Neural cell (in vitro differentiated cells): ENCODE measurements at regions not wholly inside any gene's neighbourhood (a gene's known extent, or its start where the extent isn't known, plus 50 kb on each side); places are given as distances from the start of the nearest gene placed in this dataset.

Experiments
- H2AFZ ChIP-seq: fragments of 200-600, 300-800 bp; sonication (generic), shearing (Covaris generic); 2 replicates; pipeline ENCODE4 v1.6.0; 2014; ENCODE audit warnings: low read depth, mild to moderate bottlenecking, antibody characterized with exemption, low read length, moderate library complexity
- H3F3A ChIP-seq: fragments of 200-600 bp; shearing (Covaris generic); 2 replicates; pipeline ENCODE4 v1.6.1; 2016; ENCODE audit warnings: mild to moderate bottlenecking, moderate library complexity, mixed read lengths, antibody characterized with exemption, low read length; ENCODE audit not compliant: insufficient read depth, poor library complexity, severe bottlenecking
- H3K27ac ChIP-seq: fragments of 200-600, 300-800 bp; sonication (generic), shearing (Covaris generic); 2 replicates; pipeline ENCODE4 v1.5.1; 2014; ENCODE audit warnings: mild to moderate bottlenecking, low read length, moderate library complexity
- H3K27me3 ChIP-seq: fragments of 300-800, 200-600 bp; sonication (generic), shearing (Covaris generic); 2 replicates; pipeline ENCODE4 v1.6.0; 2014; ENCODE audit warnings: mild to moderate bottlenecking, low read depth, low read length, moderate library complexity; ENCODE audit not compliant: insufficient read depth
- H3K36me3 ChIP-seq: fragments of 300-800, 200-600 bp; sonication (generic), shearing (Covaris generic); 2 replicates; pipeline ENCODE4 v1.5.1; 2014; ENCODE audit warnings: mild to moderate bottlenecking, antibody characterized with exemption, low read length, moderate library complexity; ENCODE audit not compliant: insufficient read depth
- H3K4me2 ChIP-seq: fragments of 300-800, 200-600 bp; sonication (generic), shearing (Covaris generic); 2 replicates; pipeline ENCODE4 v1.6.0; 2014; ENCODE audit warnings: mild to moderate bottlenecking, low read length
- H3K4me3 ChIP-seq: fragments of 300-800, 200-600 bp; sonication (generic), shearing (Covaris generic); 2 replicates; pipeline ENCODE4 v1.5.1; 2014; ENCODE audit warnings: mild to moderate bottlenecking, low read length, moderate library complexity
- H3K79me2 ChIP-seq: fragments of 200-600 bp; shearing (Covaris generic); replicated peaks from 2 replicates; pipeline ENCODE4 v1.6.0; 2014; ENCODE audit warnings: mild to moderate bottlenecking, low read length, moderate library complexity; ENCODE audit not compliant: insufficient read depth
- H3K9ac ChIP-seq: fragments of 300-800, 200-600 bp; sonication (generic), shearing (Covaris generic); 2 replicates; pipeline ENCODE4 v1.6.1; 2016; ENCODE audit warnings: mild to moderate bottlenecking, low read length, mixed read lengths
- H3K9me2 ChIP-seq: fragments of 200-600 bp; shearing (Covaris generic); 2 replicates; pipeline ENCODE4 v1.6.1; 2016; ENCODE audit warnings: mild to moderate bottlenecking, low read length, mixed read lengths; ENCODE audit not compliant: insufficient read depth
- H3K9me3 ChIP-seq: fragments of 200-600, 300-800 bp; sonication (generic), shearing (Covaris generic); 2 replicates; pipeline ENCODE4 v1.6.1; 2016; ENCODE audit warnings: mild to moderate bottlenecking, mixed run types, low read length, moderate library complexity, mixed read lengths
- H4K20me1 ChIP-seq: fragments of 200-600 bp; shearing (Covaris generic); 2 replicates; pipeline ENCODE4 v1.6.1; 2016; ENCODE audit warnings: mild to moderate bottlenecking, mixed run types; ENCODE audit not compliant: insufficient read depth
- CTCF ChIP-seq: fragments of 450-650 bp; IDR thresholded peaks from 2 replicates; pipeline ENCODE4 v1.5.1; 2014; ENCODE audit warnings: antibody characterized with exemption, mild to moderate bottlenecking, moderate library complexity; ENCODE audit not compliant: poor library complexity, severe bottlenecking
- EP300 ChIP-seq: fragments of 450-650 bp; conservative IDR thresholded peaks from 2 replicates; pipeline ENCODE4 v1.6.1; 2014; ENCODE audit warnings: antibody characterized with exemption, mild to moderate bottlenecking, moderate library complexity; ENCODE audit not compliant: poor library complexity, severe bottlenecking
- EZH2 ChIP-seq: fragments of 200-600, 300-800 bp; shearing (Covaris generic), sonication (generic); IDR thresholded peaks from 2 replicates; pipeline ENCODE4 v1.6.1; 2014; ENCODE audit warnings: antibody characterized with exemption, low read length, borderline replicate concordance, mild to moderate bottlenecking; ENCODE audit not compliant: insufficient read depth, poor library complexity, severe bottlenecking
- MXI1 ChIP-seq: fragments of 450-650 bp; conservative IDR thresholded peaks from 2 replicates; pipeline ENCODE4 v1.6.1; 2014; ENCODE audit warnings: antibody characterized with exemption, mild to moderate bottlenecking; ENCODE audit not compliant: poor library complexity, severe bottlenecking
- POLR2AphosphoS5 ChIP-seq: IDR thresholded peaks from 2 replicates; pipeline ENCODE4 v1.6.1; 2012
- RAD21 ChIP-seq: fragments of 450-650 bp; conservative IDR thresholded peaks from 2 replicates; pipeline ENCODE4 v1.6.1; 2014; ENCODE audit warnings: antibody characterized with exemption, mild to moderate bottlenecking, moderate library complexity
- REST ChIP-seq: IDR thresholded peaks from 2 replicates; pipeline ENCODE4 v1.6.1; 2012; ENCODE audit warnings: borderline replicate concordance
- SMC3 ChIP-seq: fragments of 450-650 bp; conservative IDR thresholded peaks from 2 replicates; pipeline ENCODE4 v1.6.1; 2014; ENCODE audit warnings: antibody characterized with exemption, mild to moderate bottlenecking, moderate library complexity; ENCODE audit not compliant: poor library complexity
- TAF1 ChIP-seq: IDR thresholded peaks from 2 replicates; pipeline ENCODE4 v1.6.1; 2012; ENCODE audit warnings: low read depth

- H3K27me3 ChIP-seq = peaks cover 17% of the 10 kb centered on the region
- no peak overlapping the region for H2AFZ ChIP-seq
Observed at GRCh38 chr4:128463006-128463405, 175.4 kb upstream of the PGRMC2 start.

GRCh38 chr4:128462103-128462783, 174.6 kb upstream of the PGRMC2 start:
- H3K4me3 ChIP-seq = no peak overlapping the region
- H2AFZ ChIP-seq = no peak overlapping the region
- H3F3A ChIP-seq = no peaks in the 10 kb centered on the region
- H3K4me2 ChIP-seq = no peak overlapping the region
- H3K9me2 ChIP-seq = no peaks in the 10 kb centered on the region
- no peaks in the 10 kb centered on the region for H3K79me2 ChIP-seq
- no peaks in the 10 kb centered on the region for H3K9me3 ChIP-seq
- peaks cover 17% of the 10 kb centered on the region for H3K27me3 ChIP-seq
- no peaks in the 10 kb centered on the region for H3K36me3 ChIP-seq
- no peak overlapping the region for H3K27ac ChIP-seq
- no peaks in the 10 kb centered on the region for H4K20me1 ChIP-seq
- H3K9ac ChIP-seq = no peak overlapping the region
- TF ChIP-seq SMC3 (no peak), RAD21 (no peak), EZH2 (no peak), CTCF (no peak), TAF1 (no peak), MXI1 (no peak), POLR2AphosphoS5 (no peak), EP300 (no peak)

More at GRCh38 chr4:128463006-128463405, 175.4 kb upstream of the PGRMC2 start:
- Histone ChIP-seq H4K20me1 (no peaks in the 10 kb centered on the region), H3K4me2 (no peak overlapping the region), H3K9ac (no peak overlapping the region), H3K4me3 (no peak overlapping the region), H3K9me2 (no peaks in the 10 kb centered on the region), H3K36me3 (no peaks in the 10 kb centered on the region), H3K27ac (no peak overlapping the region), H3K9me3 (no peaks in the 10 kb centered on the region), H3K79me2 (no peaks in the 10 kb centered on the region), H3F3A (no peaks in the 10 kb centered on the region)
- TF ChIP-seq EZH2 (no peak), MXI1 (no peak), RAD21 (no peak), EP300 (no peak), TAF1 (no peak), POLR2AphosphoS5 (no peak), CTCF (no peak), SMC3 (no peak), REST (no peak)
